IMR-90 (cell line): ENCODE measurements at regions not wholly inside any gene's neighbourhood (a gene's known extent, or its start where the extent isn't known, plus 50 kb on each side); places are given as distances from the start of the nearest gene placed in this dataset.

Source experiments
- BHLHE40 ChIP-seq: fragments of 150-350 bp; IDR thresholded peaks from 2 replicates; pipeline ENCODE4 v1.6.1; 2016; ENCODE audit warnings: mild to moderate bottlenecking, low read depth, low read length
- CTCF ChIP-seq: conservative IDR thresholded peaks from 2 replicates; pipeline ENCODE4 v1.5.1; 2012; ENCODE audit warnings: mild to moderate bottlenecking, low read depth, low read length, improper control_type of control experiment
- FOS ChIP-seq: fragments of 150-350 bp; IDR thresholded peaks from 2 replicates; pipeline ENCODE4 v1.6.1; 2016; ENCODE audit warnings: low read depth, low read length
- MAZ ChIP-seq: IDR thresholded peaks from 2 replicates; pipeline ENCODE4 v1.6.1; 2012; ENCODE audit warnings: low read depth, mild to moderate bottlenecking, low read length, improper control_type of control experiment, moderate library complexity, borderline replicate concordance
- POLR2A ChIP-seq: IDR thresholded peaks from 2 replicates; pipeline ENCODE4 v1.6.1; 2012; ENCODE audit warnings: mild to moderate bottlenecking, low read depth, low read length
- RAD21 ChIP-seq: IDR thresholded peaks from 2 replicates; pipeline ENCODE4 v1.6.1; 2012; ENCODE audit warnings: low read length, improper control_type of control experiment
- RCOR1 ChIP-seq: IDR thresholded peaks from 2 replicates; pipeline ENCODE4 v1.6.1; 2012; ENCODE audit warnings: mild to moderate bottlenecking, low read length, improper control_type of control experiment; ENCODE audit not compliant: insufficient replicate concordance
- RFX5 ChIP-seq: IDR thresholded peaks from 2 replicates; pipeline ENCODE4 v1.8.0; 2012; ENCODE audit warnings: low read depth, mild to moderate bottlenecking, low read length, moderate library complexity
- TF ChIP-seq, protein P1 (sequence below): fragments of 150-350 bp; IDR thresholded peaks from 2 replicates; pipeline ENCODE4 v1.6.1; 2017; ENCODE audit warnings: mild to moderate bottlenecking, antibody characterized with exemption, low read length, low read depth

GRCh38 chr15:98551936-98552562 lies 96.3 kb upstream of the IGF1R start:
- no peak for TF ChIP-seq RAD21
- TF ChIP-seq, protein P1, sequence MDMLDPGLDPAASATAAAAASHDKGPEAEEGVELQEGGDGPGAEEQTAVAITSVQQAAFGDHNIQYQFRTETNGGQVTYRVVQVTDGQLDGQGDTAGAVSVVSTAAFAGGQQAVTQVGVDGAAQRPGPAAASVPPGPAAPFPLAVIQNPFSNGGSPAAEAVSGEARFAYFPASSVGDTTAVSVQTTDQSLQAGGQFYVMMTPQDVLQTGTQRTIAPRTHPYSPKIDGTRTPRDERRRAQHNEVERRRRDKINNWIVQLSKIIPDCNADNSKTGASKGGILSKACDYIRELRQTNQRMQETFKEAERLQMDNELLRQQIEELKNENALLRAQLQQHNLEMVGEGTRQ, result no peak
- TF ChIP-seq MAZ, result no peak
- no peak for TF ChIP-seq CTCF
- TF ChIP-seq RCOR1, result no peak
- TF ChIP-seq POLR2A, result no peak
- no peak for TF ChIP-seq BHLHE40
- no peak for TF ChIP-seq FOS
- no peak for TF ChIP-seq RFX5
